Endodermal cell (in vitro differentiated cells): ENCODE measurements at regions not wholly inside any gene's neighbourhood (a gene's known extent, or its start where the extent isn't known, plus 50 kb on each side); places are given as distances from the start of the nearest gene placed in this dataset.

ENCODE experiments used
- DNase-seq: peaks from one replicate; pipeline ENCODE4 v3.0.0-alpha.2; 2017
- H3K27ac ChIP-seq: 2 replicates; pipeline ENCODE4 v1.5.1; 2013; ENCODE audit warnings: mild to moderate bottlenecking, low read depth, low read length, moderate library complexity
- H3K27me3 ChIP-seq: 2 replicates; pipeline ENCODE4 v1.6.1; 2013; ENCODE audit warnings: mild to moderate bottlenecking, low read length, moderate library complexity; ENCODE audit not compliant: insufficient read depth, control insufficient read depth, poor library complexity, severe bottlenecking
- H3K36me3 ChIP-seq: 2 replicates; pipeline ENCODE4 v1.7.0; 2013; ENCODE audit warnings: mild to moderate bottlenecking, low read length, moderate library complexity; ENCODE audit not compliant: control insufficient read depth, insufficient read depth
- H3K4me1 ChIP-seq: one replicate; pipeline ENCODE4 v1.7.0; 2013; ENCODE audit warnings: low read length; ENCODE audit not compliant: control insufficient read depth, insufficient read depth
- H3K4me3 ChIP-seq: 2 replicates; pipeline ENCODE4 v1.5.1; 2013; ENCODE audit warnings: mild to moderate bottlenecking, low read length, moderate library complexity
- H3K9ac ChIP-seq: 2 replicates; pipeline ENCODE4 v1.6.1; 2013; ENCODE audit warnings: mild to moderate bottlenecking, low read length, moderate library complexity; ENCODE audit not compliant: poor library complexity, severe bottlenecking; ENCODE audit errors: extremely low read depth
- H3K9me3 ChIP-seq: 2 replicates; pipeline ENCODE4 v1.6.1; 2013; ENCODE audit warnings: mild to moderate bottlenecking, low read length, moderate library complexity; ENCODE audit not compliant: control insufficient read depth
- H3K27ac Mint-ChIP-seq: 2 replicates; pipeline ENCODE4 v1.8.0; 2020; ENCODE audit warnings: mixed read lengths
- H3K27me3 Mint-ChIP-seq: 2 replicates; pipeline ENCODE4 v1.8.0; 2021; ENCODE audit warnings: mild to moderate bottlenecking, mixed read lengths; ENCODE audit not compliant: insufficient read depth
- H3K36me3 Mint-ChIP-seq: 2 replicates; pipeline ENCODE4 v1.8.0; 2020; ENCODE audit warnings: low read depth, mixed read lengths
- H3K4me1 Mint-ChIP-seq: 2 replicates; pipeline ENCODE4 v1.8.0; 2020; ENCODE audit warnings: mixed read lengths
- H3K4me3 Mint-ChIP-seq: 2 replicates; pipeline ENCODE4 v1.8.0; 2020; ENCODE audit warnings: mild to moderate bottlenecking, moderate library complexity, mixed read lengths
- H3K9me3 Mint-ChIP-seq: 2 replicates; pipeline ENCODE4 v1.8.0; 2020; ENCODE audit warnings: mild to moderate bottlenecking, mixed read lengths
- WGBS, 2 experiments: methylation state at CpG; one replicate each; pipeline versions ENCODE4 v1.1.5 to v1.1.7; 2013; ENCODE audit warnings: missing lambda C conversion rate in 2 of 2, mixed read lengths in 1 of 2; ENCODE audit not compliant: insufficient coverage in 1 of 2, insufficient read length in 1 of 2; 5-methylcytosine and 5-hydroxymethylcytosine counted together
- TF ChIP-seq, protein P1 (sequence below): fragments of 200-600 bp; sonication (generic); conservative IDR thresholded peaks from 2 replicates; pipeline ENCODE4 v1.5.0; 2021; ENCODE audit warnings: antibody characterized with exemption, mild to moderate bottlenecking

DNA sequence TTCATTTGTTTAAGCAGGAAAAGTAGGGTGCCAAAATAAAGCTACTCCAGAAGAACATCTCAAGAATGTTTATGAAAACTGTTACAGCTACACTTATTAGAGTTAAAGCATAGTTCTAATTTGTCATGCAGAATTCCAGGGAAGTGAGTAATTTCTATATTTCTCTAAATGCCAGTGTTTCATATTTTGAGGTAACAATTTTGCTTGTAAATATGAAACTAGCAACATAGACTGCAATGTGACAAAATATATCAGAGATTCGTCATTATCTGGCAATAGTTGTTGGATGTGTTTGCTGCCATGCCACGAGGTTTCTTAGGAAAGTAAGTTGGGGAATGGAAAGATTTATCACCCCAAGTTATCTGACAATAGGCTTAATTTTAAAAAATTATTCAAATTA lies 424.1 kb upstream of the ZEB2 start:
- H3K27ac Mint-ChIP-seq: no peak overlapping the region
- no peak overlapping the region for H3K9ac ChIP-seq
- no peaks in the 10 kb centered on the region for H3K9me3 Mint-ChIP-seq

GRCh38 chr2:144943293-144943941 lies 423.5 kb upstream of the ZEB2 start:
- H3K27ac Mint-ChIP-seq: no peak overlapping the region

More for the DNA sequence above, 424.1 kb upstream of the ZEB2 start:
- no peak overlapping the region for H3K4me3 ChIP-seq
- WGBS, 2 experiments: 94% methylated on average over 2 of the region's 2 CpGs; no CpG with 5 or more reads in 1 of the 2 experiments
- H3K4me1 ChIP-seq: no peaks in the 10 kb centered on the region
- no peaks in the 10 kb centered on the region for H3K27me3 ChIP-seq
- H3K9me3 ChIP-seq: no peaks in the 10 kb centered on the region
- no peaks in the 10 kb centered on the region for H3K27me3 Mint-ChIP-seq
- TF ChIP-seq, protein P1, sequence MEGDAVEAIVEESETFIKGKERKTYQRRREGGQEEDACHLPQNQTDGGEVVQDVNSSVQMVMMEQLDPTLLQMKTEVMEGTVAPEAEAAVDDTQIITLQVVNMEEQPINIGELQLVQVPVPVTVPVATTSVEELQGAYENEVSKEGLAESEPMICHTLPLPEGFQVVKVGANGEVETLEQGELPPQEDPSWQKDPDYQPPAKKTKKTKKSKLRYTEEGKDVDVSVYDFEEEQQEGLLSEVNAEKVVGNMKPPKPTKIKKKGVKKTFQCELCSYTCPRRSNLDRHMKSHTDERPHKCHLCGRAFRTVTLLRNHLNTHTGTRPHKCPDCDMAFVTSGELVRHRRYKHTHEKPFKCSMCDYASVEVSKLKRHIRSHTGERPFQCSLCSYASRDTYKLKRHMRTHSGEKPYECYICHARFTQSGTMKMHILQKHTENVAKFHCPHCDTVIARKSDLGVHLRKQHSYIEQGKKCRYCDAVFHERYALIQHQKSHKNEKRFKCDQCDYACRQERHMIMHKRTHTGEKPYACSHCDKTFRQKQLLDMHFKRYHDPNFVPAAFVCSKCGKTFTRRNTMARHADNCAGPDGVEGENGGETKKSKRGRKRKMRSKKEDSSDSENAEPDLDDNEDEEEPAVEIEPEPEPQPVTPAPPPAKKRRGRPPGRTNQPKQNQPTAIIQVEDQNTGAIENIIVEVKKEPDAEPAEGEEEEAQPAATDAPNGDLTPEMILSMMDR: no peak
- H3K36me3 ChIP-seq: no peaks in the 10 kb centered on the region
- no peak for DNase-seq
- no peak overlapping the region for H3K27ac ChIP-seq
- no peaks in the 10 kb centered on the region for H3K36me3 Mint-ChIP-seq
- no peak overlapping the region for H3K4me3 Mint-ChIP-seq
- no peaks in the 10 kb centered on the region for H3K4me1 Mint-ChIP-seq

DNA sequence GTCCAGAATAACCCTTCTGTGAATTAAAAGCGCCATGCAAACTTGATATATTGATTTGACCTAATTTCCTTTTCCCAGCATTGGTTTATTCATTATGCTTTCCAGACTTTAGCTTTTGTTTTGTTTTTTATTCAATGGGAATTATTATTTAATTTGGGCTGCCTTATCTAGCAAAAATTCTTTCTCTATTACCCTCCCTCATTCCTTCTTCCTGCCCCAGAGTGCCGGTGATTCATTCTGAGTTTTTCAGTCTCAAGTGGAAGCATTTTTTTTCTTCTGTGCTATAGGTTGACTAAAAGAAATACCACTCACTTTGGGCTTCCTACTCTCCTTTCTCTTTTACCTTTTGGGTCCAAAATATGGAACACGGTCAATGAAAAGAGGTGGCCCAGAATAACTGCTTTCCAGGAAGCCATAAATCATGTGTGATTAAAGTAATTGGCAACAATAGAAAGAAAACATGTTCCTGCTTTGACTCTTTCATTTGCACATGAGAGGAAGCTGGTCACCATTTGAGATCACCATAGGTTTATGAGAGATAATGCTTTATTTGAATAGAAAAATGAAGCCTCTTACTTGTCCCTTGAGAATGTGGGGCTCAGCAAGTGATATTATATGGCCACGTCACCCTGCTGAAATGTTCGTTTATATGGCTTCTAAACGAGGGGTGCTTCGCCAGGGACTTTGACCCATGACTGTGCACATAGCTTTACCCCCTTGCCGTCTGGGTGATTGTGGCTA lies 422.8 kb upstream of the ZEB2 start:
- no peak for DNase-seq
- Histone ChIP-seq H3K4me1 (no peaks in the 10 kb centered on the region), H3K27me3 (no peaks in the 10 kb centered on the region), H3K9me3 (no peaks in the 10 kb centered on the region), H3K9ac (no peak overlapping the region), H3K36me3 (no peaks in the 10 kb centered on the region), H3K4me3 (no peak overlapping the region), H3K27ac (no peak overlapping the region)
- Mint-ChIP-seq H3K27ac (no peak overlapping the region), H3K27me3 (no peaks in the 10 kb centered on the region), H3K36me3 (no peaks in the 10 kb centered on the region), H3K9me3 (no peaks in the 10 kb centered on the region), H3K4me3 (no peak overlapping the region), H3K4me1 (peaks cover 1% of the 10 kb centered on the region)
- TF ChIP-seq, protein P1: no peak
- 86 to 92% methylated on average over 7 to 8 of the region's 8 CpGs for WGBS, 2 experiments

More at GRCh38 chr2:144943293-144943941, 423.5 kb upstream of the ZEB2 start:
- Mint-ChIP-seq H3K9me3 (no peaks in the 10 kb centered on the region), H3K27me3 (no peaks in the 10 kb centered on the region), H3K4me1 (no peaks in the 10 kb centered on the region), H3K4me3 (no peak overlapping the region), H3K36me3 (no peaks in the 10 kb centered on the region)
- no peak overlapping the region for H3K4me3 ChIP-seq
- H3K4me1 ChIP-seq: no peaks in the 10 kb centered on the region
- TF ChIP-seq, protein P1: no peak
- no peak overlapping the region for H3K27ac ChIP-seq
- no peak for DNase-seq
- H3K9me3 ChIP-seq: no peaks in the 10 kb centered on the region
- WGBS, 2 experiments: 69 to 87% methylated on average over 2 to 5 of the region's 5 CpGs
- H3K36me3 ChIP-seq: no peaks in the 10 kb centered on the region
- no peaks in the 10 kb centered on the region for H3K27me3 ChIP-seq
- H3K9ac ChIP-seq: no peak overlapping the region
